OCI-LY7 (cell line): ENCODE measurements at regions not wholly inside any gene's neighbourhood (a gene's known extent, or its start where the extent isn't known, plus 50 kb on each side); places are given as distances from the start of the nearest gene placed in this dataset.

Experiments
- BruUV-seq: library from RNA; stranded (reverse); fragments of 400-500 nt; replicated peaks from 2 replicates; lab custom pipeline; 2021; lab: Mats Ljungman, UMichigan
- CTCF ChIA-PET: fragments of 300-600 bp; sonication (Branson Sonifier 250); formaldehyde crosslinking; loops from one replicate; lab custom pipeline; 2022; ENCODE audit warnings: antibody characterized with exemption; ENCODE audit not compliant: unreplicated experiment; lab: Charles Lee
- POLR2A ChIA-PET: fragments of 300-600 bp; sonication (Branson Sonifier 250); formaldehyde crosslinking; loops from one replicate; lab custom pipeline; 2022; ENCODE audit warnings: antibody characterized with exemption; lab: Charles Lee
- DNase-seq: peaks from one replicate; pipeline ENCODE4 v3.0.0-alpha.2; 2015; ENCODE audit warnings: low spot score
- H2AFZ ChIP-seq: fragments of 200-600 bp; sonication (generic), shearing (Covaris generic); 2 replicates; pipeline ENCODE4 v1.6.1; 2014; ENCODE audit warnings: mild to moderate bottlenecking, antibody characterized with exemption, low read length, moderate library complexity
- H3K27ac ChIP-seq: fragments of 200-600 bp; sonication (generic); 2 replicates; pipeline ENCODE4 v1.5.1; 2014; ENCODE audit warnings: mixed run types, low read depth, mild to moderate bottlenecking, moderate library complexity, low read length, inconsistent platforms; ENCODE audit not compliant: poor library complexity, severe bottlenecking
- H3K36me3 ChIP-seq: fragments of 200-600 bp; sonication (generic); 2 replicates; pipeline ENCODE4 v1.6.1; 2014; ENCODE audit warnings: mild to moderate bottlenecking, antibody characterized with exemption, low read length, moderate library complexity, mixed read lengths; ENCODE audit not compliant: insufficient read depth
- H3K4me1 ChIP-seq: fragments of 200-600 bp; sonication (generic); 2 replicates; pipeline ENCODE4 v1.5.1; 2014; ENCODE audit warnings: mild to moderate bottlenecking, low read length; ENCODE audit not compliant: insufficient read depth, poor library complexity, severe bottlenecking
- H3K4me2 ChIP-seq: fragments of 200-600 bp; sonication (generic); 2 replicates; pipeline ENCODE4 v1.6.1; 2014; ENCODE audit warnings: mild to moderate bottlenecking, low read length
- H3K4me3 ChIP-seq: fragments of 200-600 bp; sonication (generic); 2 replicates; pipeline ENCODE4 v1.5.1; 2014; ENCODE audit warnings: mild to moderate bottlenecking, low read depth, low read length; ENCODE audit not compliant: poor library complexity, severe bottlenecking
- H3K79me2 ChIP-seq: fragments of 200-600 bp; sonication (generic); 2 replicates; pipeline ENCODE4 v1.6.1; 2016; ENCODE audit warnings: low read depth, mild to moderate bottlenecking, low read length, moderate library complexity, mixed read lengths; ENCODE audit not compliant: insufficient read depth
- H3K9me2 ChIP-seq: fragments of 200-600 bp; sonication (generic); 2 replicates; pipeline ENCODE4 v1.6.1; 2016; ENCODE audit warnings: mild to moderate bottlenecking, low read length, mixed read lengths; ENCODE audit not compliant: insufficient read depth
- H3K9me3 ChIP-seq: fragments of 200-600 bp; sonication (generic); 2 replicates; pipeline ENCODE4 v1.6.1; 2014; ENCODE audit warnings: mild to moderate bottlenecking, mixed run types, low read length, mixed read lengths
- H4K20me1 ChIP-seq: fragments of 200-600 bp; sonication (generic); 2 replicates; pipeline ENCODE4 v1.6.1; 2014; ENCODE audit warnings: mild to moderate bottlenecking, antibody characterized with exemption, low read length, moderate library complexity, mixed read lengths; ENCODE audit not compliant: insufficient read depth
- EZH2phosphoT487 ChIP-seq: fragments of 200-600 bp; sonication (generic); IDR thresholded peaks from 2 replicates; pipeline ENCODE4 v1.6.1; 2018; ENCODE audit warnings: low read depth, borderline replicate concordance, mild to moderate bottlenecking, mixed run types, antibody characterized with exemption, low read length, moderate library complexity, mixed read lengths
- intact Hi-C: fragments of 100-400 bp; cut with micrococcal nuclease; formaldehyde crosslinking; loops from one replicate; pipeline ENCODE4 v1.10.0; 2022; ENCODE audit not compliant: unreplicated experiment
- TF ChIP-seq, protein P1 (sequence below): fragments of 200-600 bp; sonication (generic); conservative IDR thresholded peaks from 2 replicates; pipeline ENCODE4 v1.5.1; 2014; ENCODE audit warnings: mild to moderate bottlenecking, antibody characterized with exemption, low read length, moderate library complexity, mixed read lengths

DNA sequence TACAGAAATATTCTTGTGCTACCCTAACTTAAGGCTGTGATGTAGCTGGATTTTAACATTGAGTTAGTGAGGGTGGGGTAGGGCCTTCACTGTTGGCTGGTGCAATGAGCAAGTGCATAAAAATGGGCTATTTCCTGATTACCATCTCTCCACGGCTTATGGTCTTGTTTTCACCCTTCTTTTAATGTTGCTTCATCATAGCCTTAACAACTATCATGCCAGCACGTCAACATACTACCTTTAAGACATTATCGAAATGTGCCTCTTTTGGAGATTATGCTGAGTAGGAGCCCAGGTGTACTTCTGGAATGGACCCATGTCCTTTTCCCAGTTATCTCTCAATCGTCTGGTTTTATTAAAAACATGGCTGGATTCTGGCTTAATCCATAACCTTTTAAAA, 350.9 kb upstream of the ACTBL2 start:
- Histone ChIP-seq H3K4me1 (no peaks in the 10 kb centered on the region), H3K36me3 (no peaks in the 10 kb centered on the region), H3K9me2 (no peaks in the 10 kb centered on the region), H2AFZ (no peak overlapping the region), H3K4me3 (no peak overlapping the region), H3K79me2 (no peaks in the 10 kb centered on the region), H3K4me2 (no peak overlapping the region), H3K27ac (no peak overlapping the region), H3K9me3 (no peaks in the 10 kb centered on the region), H4K20me1 (no peaks in the 10 kb centered on the region)
- ChIA-PET POLR2A (no interaction called here), CTCF (no interaction called here)
- intact Hi-C loops, result no loop called here
- no TSS peak for BruUV-seq
- TF ChIP-seq EZH2phosphoT487, result no peak
- TF ChIP-seq, protein P1, sequence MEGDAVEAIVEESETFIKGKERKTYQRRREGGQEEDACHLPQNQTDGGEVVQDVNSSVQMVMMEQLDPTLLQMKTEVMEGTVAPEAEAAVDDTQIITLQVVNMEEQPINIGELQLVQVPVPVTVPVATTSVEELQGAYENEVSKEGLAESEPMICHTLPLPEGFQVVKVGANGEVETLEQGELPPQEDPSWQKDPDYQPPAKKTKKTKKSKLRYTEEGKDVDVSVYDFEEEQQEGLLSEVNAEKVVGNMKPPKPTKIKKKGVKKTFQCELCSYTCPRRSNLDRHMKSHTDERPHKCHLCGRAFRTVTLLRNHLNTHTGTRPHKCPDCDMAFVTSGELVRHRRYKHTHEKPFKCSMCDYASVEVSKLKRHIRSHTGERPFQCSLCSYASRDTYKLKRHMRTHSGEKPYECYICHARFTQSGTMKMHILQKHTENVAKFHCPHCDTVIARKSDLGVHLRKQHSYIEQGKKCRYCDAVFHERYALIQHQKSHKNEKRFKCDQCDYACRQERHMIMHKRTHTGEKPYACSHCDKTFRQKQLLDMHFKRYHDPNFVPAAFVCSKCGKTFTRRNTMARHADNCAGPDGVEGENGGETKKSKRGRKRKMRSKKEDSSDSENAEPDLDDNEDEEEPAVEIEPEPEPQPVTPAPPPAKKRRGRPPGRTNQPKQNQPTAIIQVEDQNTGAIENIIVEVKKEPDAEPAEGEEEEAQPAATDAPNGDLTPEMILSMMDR, result no peak
- no peak for DNase-seq

GRCh38 chr5:57832875-57833274, 350.3 kb upstream of the ACTBL2 start:
- no TSS peak for BruUV-seq
- no peak overlapping the region for H3K4me2 ChIP-seq

DNA sequence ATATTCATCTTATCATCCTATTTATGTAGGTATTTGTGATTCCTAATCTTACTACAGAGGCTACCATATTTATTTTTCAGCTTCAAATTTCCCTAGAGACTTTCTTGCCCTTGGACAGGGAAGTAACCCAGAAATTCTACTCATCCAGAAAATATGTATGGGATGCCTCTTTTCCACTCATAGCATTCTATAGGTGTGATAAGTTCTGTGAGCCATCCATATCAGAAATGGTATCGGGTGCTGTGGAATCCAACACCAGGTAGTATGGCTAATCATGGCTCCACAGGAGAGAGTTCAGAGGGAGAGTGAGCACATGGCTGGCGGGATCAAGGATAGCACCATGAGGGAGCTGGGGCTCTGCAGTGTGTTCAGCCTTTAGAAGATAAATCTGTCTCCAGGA, 349.3 kb upstream of the ACTBL2 start:
- no peak for TF ChIP-seq EZH2phosphoT487
- TF ChIP-seq, protein P1, result no peak
- H3K36me3 ChIP-seq, result no peaks in the 10 kb centered on the region
- no peak for DNase-seq
- no TSS peak for BruUV-seq
- no peaks in the 10 kb centered on the region for H3K9me3 ChIP-seq
- H3K4me3 ChIP-seq, result no peak overlapping the region
- no peaks in the 10 kb centered on the region for H3K4me1 ChIP-seq
- no peaks in the 10 kb centered on the region for H4K20me1 ChIP-seq
- no peak overlapping the region for H3K27ac ChIP-seq
- ChIA-PET CTCF (no interaction called here), POLR2A (no interaction called here)
- no peaks in the 10 kb centered on the region for H3K79me2 ChIP-seq
- intact Hi-C loops, result no loop called here
- H3K9me2 ChIP-seq, result no peaks in the 10 kb centered on the region
- no peak overlapping the region for H3K4me2 ChIP-seq
- no peak overlapping the region for H2AFZ ChIP-seq

More at GRCh38 chr5:57832875-57833274, 350.3 kb upstream of the ACTBL2 start:
- no peak for TF ChIP-seq EZH2phosphoT487
- TF ChIP-seq, protein P1, result no peak
- H3K9me2 ChIP-seq, result no peaks in the 10 kb centered on the region
- H3K4me1 ChIP-seq, result no peaks in the 10 kb centered on the region
- no peak overlapping the region for H3K27ac ChIP-seq
- no peaks in the 10 kb centered on the region for H3K36me3 ChIP-seq
- ChIA-PET POLR2A (no interaction called here), CTCF (no interaction called here)
- no peaks in the 10 kb centered on the region for H3K79me2 ChIP-seq
- H3K4me3 ChIP-seq, result no peak overlapping the region
- H2AFZ ChIP-seq, result no peak overlapping the region
- DNase-seq, result no peak
- no peaks in the 10 kb centered on the region for H3K9me3 ChIP-seq
- H4K20me1 ChIP-seq, result no peaks in the 10 kb centered on the region
- intact Hi-C loops, result no loop called here
